NCI-H345 treated with DMSO at 0.1 percent for 48 hours (cell line): ENCODE measurements at regions not wholly inside any gene's neighbourhood (a gene's known extent, or its start where the extent isn't known, plus 50 kb on each side); places are given as distances from the start of the nearest gene placed in this dataset.

Source experiments
- DNase-seq: peaks from one replicate; lab custom pipeline; 2025; ENCODE audit not compliant: unreplicated experiment; lab: John Stamatoyannopoulos, UW

DNA sequence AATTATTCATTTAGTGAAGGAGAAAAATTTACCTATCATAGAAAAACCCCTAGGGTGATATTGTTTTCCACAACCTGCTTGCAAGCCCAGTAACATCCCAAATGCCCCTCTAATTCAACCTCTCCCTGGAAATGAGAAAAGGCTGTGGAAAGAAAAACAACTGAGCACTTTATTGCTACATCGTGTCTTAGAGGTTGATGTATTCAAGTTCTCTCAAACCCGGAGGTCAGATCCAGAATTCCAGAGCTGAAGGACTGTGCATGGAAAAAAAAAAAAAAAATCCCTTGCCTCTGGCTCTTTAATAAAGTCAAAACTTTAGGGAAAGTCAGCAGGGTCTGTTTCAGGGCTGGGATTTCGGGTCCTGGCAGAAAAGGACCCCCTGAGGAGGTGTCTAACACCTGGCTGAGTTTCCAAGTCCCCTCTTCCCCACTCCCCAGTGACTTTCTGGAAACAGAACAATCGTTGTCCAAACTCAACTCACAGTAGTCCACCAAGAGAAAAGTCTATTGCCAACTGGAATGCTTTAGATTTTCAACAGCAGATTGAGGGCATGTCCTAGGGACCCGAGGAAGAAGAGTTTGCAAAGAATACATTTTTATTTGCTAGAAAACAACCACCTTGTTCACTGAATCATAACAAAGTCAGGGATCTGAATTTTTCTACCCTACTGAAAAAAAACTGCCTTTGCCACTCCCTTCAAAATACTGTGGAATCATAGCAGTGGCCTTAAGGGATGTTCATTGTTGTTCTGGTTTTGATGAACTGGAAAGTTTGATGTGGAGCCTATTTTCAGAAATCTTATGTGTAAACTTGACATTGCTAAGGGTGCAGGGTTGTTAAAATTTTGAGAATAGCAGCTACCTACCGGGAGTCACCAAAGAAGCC, 207.5 kb upstream of the ADAMTS9 start:
- no peak for DNase-seq

- DNase-seq: no peak
These were observed 206.2 kb upstream of the ADAMTS9 start for GRCh38 chr3:64894006-64894405.

DNA sequence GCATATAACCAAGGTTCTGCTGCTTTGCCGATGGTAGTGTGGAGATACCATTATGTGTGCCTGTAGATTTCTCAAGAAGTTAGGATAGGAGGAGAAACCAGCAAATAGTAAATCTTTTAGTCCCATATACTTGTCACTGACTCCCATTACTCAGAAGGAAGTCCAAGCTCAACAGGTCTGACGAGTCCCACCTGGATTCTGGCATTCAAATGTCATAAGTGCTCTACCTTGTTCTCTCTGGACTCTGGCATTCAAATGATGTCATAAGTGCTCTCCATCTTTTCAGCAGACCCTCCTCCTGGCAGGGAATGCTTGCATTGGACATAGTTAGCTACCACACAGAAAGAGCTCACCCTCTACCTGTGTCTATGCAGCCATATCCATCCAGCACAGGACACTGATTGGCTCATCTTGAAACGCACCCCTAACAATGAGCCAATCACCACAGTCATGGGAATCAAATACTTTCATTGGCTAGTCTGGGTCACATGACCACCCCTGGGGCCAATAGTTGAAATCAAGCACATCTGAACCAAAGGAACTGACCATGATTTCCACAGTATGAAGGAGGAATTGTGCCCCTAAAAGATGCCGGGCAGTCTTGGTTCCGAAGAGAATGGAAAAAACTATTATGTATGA, 205.0 kb upstream of the ADAMTS9 start:
- DNase-seq: no peak

DNA sequence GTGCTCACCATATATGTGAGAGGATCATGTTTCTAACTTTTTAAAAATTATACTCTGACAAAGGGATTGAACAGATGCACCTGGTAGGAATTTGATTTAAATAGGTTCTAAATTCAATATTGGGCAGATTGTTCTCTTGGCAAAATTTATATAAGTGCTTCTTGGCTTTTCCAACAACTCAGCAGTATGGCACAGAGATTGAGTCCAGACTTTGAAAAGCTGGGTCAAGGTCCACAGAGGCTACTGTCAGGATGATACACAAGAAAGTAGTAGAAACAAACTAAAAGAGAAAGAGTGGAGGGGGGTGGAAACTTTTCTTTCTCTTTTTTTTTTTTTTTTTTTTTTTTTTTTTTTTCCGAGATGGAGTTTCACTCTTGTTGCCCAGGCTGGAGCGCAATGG, 203.2 kb upstream of the ADAMTS9 start:
- DNase-seq: no peak

DNA sequence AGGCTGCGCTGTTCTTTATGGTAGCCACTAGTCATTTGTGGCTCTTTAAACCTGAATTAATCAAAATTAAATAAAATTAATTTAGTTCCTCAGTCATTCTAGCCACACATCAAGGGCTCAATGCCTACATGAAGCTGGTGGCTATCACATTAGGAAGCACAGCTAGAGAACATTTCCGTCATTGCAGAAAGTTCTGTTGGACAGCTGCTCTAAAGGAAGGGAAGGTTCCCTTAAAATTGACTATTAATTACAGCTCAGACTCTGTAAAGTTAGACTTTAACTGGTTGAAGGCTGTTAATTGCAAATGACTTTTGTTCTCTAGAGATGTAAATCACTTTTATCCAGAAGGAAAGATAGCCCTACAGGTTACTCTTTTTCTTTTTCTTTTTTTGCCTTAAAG, 202.7 kb upstream of the ADAMTS9 start:
- no peak for DNase-seq

DNA sequence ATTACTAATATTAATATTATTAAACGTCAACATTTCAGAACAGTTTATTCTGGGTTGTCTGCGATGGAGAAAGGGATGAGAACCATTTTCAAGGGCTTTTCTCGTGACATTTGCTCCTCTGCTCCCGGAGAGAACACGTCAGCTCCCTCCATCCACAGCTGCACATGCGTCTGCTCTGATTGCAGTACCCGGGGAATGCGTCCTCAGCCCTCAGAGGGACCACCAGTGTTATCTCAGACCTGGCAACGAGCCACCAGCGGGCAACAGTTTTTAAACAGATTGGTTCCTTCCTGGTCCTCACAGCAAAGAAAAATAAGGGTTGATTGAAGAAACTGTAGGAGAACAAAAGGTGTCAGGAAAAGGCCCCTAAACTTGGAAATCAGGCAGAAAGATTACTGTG, 202.2 kb upstream of the ADAMTS9 start:
- DNase-seq: no peak

- no peak for DNase-seq
These were observed 201.1 kb upstream of the ADAMTS9 start for GRCh38 chr3:64888840-64889392.

DNA sequence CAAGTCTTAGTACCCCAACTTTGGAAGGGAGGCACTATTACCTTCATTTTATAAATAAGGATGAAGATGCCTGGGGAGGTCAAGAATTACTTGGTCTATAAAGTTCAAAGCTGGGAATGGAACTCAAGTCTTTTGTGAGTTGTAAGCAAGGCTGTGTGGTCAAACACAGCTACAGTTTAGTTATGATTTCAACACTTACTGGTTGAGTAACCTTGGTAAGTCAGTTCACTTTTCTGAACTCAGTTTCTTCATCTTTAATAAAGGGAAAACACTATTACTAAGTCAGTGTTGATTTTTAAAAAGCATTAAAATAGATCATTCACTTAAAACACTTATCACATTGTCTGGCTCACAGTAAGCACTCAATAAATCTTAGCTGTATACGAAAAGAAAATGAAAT, 200.4 kb upstream of the ADAMTS9 start:
- no peak for DNase-seq

GRCh38 chr3:64885055-64885454, 197.3 kb upstream of the ADAMTS9 start:
- no peak for DNase-seq

- no peak for DNase-seq
These were observed 196.7 kb upstream of the ADAMTS9 start for GRCh38 chr3:64884536-64884935.

GRCh38 chr3:64880916-64881315, 193.1 kb upstream of the ADAMTS9 start:
- DNase-seq: no peak

GRCh38 chr3:64878362-64878761, 190.6 kb upstream of the ADAMTS9 start:
- no peak for DNase-seq

- no peak for DNase-seq
These were observed 185.6 kb upstream of the ADAMTS9 start for GRCh38 chr3:64873400-64873799.

GRCh38 chr3:64872345-64872744, 184.5 kb upstream of the ADAMTS9 start:
- DNase-seq: no peak

DNA sequence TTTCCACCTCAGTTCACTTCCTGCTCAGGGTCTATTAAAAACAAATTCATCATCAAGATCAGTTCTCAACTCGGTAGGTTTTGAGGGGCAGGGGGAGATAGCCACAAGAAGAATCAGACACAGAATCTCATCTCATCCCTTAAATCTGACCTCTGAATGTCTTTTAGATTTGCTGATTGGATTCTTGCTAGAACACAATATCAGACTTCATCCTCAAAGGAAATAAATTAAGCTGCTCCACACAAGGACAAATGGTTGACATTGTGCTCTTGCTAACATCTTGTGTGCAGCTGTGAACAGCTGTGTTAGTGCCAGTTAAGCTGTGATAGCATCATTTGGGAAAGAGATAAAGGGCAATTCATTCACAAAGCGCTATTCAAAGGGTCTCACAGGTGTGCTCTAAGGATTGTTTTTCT, 184.0 kb upstream of the ADAMTS9 start:
- no peak for DNase-seq

- DNase-seq: no peak
These were observed 183.3 kb upstream of the ADAMTS9 start for GRCh38 chr3:64870876-64871646.

GRCh38 chr3:64867224-64867623, 179.4 kb upstream of the ADAMTS9 start:
- no peak for DNase-seq

GRCh38 chr3:64865839-64866570, 178.2 kb upstream of the ADAMTS9 start:
- no peak for DNase-seq

DNA sequence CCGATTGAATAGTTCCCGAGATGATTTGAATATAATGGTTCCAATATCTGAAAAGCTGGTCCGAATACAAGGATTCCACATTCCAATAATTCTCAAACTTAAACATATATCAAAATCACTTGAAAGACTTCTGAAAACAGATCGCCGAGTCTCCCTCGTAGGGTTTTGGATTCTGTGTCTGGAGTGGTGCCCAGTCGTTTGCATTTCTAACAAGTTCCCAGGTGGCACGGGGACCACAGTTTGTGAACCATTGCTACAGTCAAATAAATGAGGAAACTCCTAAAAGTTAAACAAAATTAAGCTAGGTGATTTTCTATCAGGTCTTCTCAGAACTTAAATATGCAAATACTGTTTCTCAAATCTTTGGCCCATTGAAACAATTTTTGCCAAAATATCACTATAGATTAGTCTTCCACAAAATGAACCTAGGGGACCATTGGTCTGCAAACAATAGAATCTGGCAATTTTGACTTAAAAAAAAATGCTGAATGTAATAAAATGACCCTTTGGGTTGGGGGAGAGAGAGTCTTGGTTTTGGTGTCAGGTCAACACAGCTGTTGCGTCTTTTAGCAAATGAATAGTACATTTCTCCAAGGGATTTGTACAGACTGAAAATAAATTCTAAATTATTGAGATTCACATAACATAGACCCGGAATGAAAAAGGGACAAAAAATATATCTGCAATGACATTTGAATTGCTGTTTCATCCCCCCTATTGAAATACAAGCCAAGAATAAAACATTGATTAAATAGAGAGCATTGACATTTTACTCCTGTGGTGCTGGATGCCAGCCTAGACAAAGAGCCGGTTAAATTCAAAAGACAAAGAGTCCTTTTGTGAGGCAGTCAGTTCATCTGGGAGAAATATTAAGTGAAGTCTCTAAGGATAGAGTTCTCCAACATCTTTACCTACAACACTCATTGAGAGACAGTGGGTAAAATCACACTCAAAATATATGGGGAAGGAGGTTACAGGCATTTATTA, 175.7 kb upstream of the ADAMTS9 start:
- DNase-seq: no peak

DNA sequence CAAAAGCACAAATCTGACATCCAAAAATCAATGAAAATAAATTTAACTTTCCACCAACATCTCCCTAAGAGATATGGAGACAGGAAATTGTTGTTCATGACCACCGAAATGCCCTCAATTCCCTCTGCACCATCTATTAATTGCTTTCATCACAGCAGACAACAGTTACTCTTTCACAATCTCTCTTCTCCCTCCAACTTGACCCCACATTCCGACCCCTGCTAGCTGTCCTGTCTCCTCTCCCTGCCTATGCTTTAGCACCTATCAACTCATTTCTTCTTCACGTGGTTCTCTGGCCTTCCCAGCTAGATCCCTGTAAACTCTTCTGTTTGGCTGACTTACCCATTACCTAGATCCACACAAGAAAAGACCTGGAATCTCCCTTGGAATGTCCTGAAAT, 173.9 kb upstream of the ADAMTS9 start:
- no peak for DNase-seq
